GM20000 (cell line): ENCODE measurements at regions not wholly inside any gene's neighbourhood (a gene's known extent, or its start where the extent isn't known, plus 50 kb on each side); places are given as distances from the start of the nearest gene placed in this dataset.

Experiments used
- DNase-seq: peaks from one replicate; pipeline ENCODE4 v3.0.0; 2012; ENCODE audit warnings: low spot score
- CTCF ChIP-seq: IDR thresholded peaks from 2 replicates; pipeline ENCODE4 v1.5.1; 2012; ENCODE audit warnings: mild to moderate bottlenecking, control low read depth; ENCODE audit errors: extremely low read depth, missing control alignments

- TF ChIP-seq CTCF: no peak
- DNase-seq: no peak
Measured at GRCh38 chr13:31940076-31940475, 91.5 kb upstream of the FRY start.

DNA sequence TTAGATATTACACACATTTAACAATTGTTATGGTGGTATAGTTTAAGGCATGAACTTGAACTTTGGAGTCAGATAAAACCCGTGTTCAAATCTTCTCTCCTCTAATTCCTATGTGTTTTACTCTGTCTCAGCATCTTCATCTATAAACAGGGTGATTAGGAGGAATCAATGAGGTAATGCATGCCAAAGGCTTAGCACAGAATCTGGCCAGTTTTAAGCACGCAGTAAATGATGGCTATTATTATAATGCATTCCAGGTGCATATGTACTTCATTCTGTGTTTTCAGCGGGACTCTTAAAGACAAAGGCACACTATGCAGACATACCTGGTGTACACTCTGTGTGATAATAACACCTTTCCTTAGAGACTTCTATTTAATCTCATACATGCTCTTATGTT, 88.0 kb upstream of the FRY start:
- DNase-seq: no peak
- no peak for TF ChIP-seq CTCF

- DNase-seq: no peak
Measured at GRCh38 chr13:31944262-31945160, 87.1 kb upstream of the FRY start.

DNA sequence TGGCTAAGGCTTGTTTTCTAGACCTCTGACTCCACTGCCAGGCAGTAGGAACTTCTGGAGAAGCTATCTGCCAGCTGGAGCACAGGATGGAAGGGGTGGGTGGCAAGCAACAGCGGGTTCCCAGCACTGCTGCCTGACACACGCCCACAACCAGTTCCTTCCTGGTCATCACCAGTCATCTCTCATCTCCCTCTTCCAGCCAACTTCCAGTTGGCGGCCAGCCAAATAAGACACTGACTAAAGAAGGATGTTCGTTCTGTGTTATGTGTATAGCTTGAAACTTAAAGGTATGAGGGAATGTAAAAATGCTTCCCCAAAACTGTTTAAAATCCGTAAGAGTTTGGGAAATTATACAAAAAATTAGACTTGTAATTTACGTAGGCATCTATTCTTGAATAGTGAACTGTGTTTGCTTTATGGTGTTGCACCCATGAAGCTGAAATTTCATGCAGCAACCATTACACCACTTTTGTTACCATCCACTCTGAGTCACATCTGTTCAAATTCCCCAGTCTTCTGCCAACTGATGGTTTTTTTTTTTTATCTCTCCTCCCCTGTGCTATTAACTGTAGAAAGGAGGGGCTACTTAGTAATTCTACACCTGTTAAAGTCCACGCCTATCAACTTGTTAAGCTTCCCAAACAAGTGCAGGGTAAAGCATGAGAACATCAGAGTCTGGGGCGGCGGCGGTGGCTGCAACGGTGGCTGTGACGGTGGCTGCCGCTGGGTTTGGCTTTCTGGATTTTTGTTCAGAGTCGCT, 86.2 kb upstream of the FRY start:
- no peak for TF ChIP-seq CTCF
- no peak for DNase-seq

More at GRCh38 chr13:31944262-31945160, 87.1 kb upstream of the FRY start:
- no peak for TF ChIP-seq CTCF

GRCh38 chr13:31946091-31946770, 85.3 kb upstream of the FRY start:
- no peak for DNase-seq
- TF ChIP-seq CTCF: no peak

DNA sequence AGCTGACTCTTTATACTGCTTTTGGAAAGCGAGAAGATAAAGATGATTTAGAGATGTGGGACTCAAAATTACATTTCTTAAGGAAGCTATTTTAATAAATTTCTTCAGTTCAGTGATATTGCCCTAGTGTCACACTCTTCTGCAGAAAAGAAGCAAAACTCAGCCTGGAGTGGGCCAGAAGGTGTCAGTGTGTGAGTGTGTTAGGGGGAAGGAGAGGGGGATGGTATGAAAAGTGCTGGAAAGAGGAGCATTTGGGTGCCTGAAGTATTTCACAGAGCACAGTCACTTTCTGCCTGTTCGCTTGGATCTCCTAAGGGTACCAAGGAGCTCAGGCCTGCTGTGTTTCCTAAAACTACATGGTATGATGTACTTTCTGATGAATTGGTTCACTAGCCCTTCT, 84.5 kb upstream of the FRY start:
- no peak for DNase-seq
- peak; percentile 6 for TF ChIP-seq CTCF
